ENCODE measurements at regions not wholly inside any gene's neighbourhood (a gene's known extent, or its start where the extent isn't known, plus 50 kb on each side); places are given as distances from the start of the nearest gene placed in this dataset.
"Not testable (repeated sequence)": the region's sequence is repeated elsewhere in the genome, so short reads cannot be mapped to it uniquely, and the experiment has no call there.

DNA sequence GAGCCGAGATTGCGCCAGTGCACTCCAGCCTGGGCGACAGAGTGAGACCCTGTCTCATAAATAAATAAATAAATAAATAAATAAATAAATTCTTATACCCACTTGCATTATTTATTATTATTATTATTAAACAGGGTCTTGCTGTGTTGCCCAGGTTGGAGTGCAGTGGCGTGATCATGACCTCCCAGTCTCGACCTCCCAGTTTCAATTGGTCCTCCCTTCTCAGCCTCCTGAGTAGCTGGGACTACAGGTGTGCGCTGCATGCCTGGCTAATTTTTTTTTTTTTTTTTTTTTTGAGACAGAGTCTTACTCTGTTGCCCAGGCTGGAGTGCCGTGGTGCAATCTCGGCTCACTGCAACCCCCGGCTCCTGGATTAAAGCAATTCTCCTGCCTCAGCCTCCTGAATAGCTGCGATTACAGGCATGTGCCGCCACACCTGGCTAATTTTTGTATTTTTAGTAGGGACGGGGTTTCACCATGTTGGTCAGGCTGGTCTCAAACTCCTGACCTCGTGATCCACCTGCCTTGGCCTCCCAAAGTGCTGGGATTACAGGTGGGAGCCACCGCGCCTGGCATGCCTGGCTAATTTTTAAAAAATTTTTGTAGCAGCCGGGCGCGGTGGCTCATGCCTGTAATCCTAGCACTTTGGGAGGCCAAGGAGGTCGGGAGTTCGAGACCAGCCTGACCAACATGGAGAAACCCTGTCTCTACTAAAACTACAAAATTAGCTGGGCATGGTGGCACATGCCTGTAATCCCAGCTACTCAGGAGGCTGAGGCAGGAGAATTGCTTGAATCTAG, 150.2 kb downstream of the SEC14L1 start:
- DNase-seq, result not testable (repeated sequence)

DNA sequence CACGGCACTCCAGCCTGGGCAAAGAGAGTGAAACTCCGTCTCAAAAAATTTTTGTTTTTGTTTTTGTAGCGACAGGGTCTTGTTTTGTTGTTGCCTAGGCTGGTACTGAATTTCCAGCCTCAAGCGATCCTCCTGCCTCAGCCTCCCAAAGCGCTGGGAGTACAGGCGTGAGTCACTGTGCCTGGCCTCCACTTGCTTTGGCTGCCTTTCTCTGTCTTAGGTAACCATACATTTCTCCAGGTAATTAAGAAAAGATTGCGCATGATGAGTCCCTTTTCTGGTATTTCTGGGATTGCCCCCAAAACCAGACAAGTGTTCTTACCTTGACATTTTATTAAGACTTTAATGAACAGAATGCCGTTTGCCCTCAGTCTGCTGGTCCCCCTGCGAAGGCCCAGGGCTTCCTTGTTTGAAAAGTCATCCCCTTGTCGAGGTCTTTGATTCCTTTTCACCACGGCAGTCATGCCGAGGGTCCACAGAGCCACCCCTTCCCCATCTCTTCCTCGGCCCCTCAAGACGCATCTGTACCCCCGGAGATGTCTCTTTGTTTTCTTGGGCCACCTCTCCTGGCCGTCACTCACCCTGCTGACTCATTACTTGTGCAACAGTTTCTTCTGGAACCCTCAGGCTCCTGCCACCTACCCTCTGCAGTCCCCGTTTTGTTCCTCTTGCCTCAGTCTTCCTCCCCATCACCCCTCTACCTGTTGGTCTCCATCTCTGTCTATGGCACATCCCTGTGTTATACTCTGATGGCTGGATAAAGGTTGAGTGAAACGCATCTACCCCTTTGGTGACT, 151.0 kb downstream of the SEC14L1 start:
- DNase-seq, result no peak

DNA sequence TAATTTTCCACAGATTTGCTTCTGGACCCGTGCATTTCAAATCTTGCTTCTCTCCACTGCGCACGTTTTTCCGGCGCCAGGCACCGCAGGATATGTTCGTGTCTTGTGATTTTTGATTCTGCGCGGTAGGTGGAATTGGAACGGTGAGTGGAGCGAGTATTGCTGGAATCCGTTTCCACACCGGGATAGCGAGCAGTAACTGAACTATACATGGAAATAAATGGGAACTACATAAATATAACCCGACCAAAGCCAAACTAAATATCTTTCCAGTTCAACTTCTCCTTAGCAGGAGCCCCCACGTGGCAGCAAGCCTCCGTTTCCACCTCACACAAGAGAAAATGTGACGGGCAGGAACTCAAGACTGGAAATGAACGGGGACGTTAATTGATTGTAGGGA, 154.0 kb downstream of the SEC14L1 start:
- no peak for DNase-seq

DNA sequence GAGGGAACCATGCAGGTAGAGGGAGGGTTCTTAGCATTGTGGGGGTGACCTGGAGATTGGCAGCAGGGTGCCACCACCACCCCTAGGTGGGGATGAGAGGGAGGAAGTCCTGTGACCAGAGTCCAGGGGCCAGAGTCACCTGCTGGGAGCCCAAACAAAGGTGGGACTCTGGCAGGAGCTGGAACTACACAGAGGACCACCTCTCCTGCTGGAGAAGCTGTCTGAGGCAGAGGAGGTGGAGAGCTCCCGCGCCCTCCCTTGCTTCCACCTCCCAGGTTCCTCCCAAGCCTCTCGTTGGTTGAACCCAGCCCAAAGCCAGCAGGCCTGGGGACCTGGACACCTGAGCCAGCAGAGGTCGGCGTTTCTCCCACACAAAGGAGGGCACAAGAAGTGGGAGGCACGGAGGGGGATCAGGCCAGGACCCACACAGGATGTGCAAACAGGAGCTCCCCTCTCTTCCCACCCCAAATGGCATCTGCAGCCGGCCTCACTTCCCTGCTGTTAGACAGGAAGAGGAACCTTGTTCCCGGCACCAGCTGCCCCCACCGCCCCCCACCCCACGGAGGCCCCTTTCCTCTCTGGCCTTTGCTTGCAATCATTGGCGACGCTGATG, 154.6 kb downstream of the SEC14L1 start:
- DNase-seq, result no peak

DNA sequence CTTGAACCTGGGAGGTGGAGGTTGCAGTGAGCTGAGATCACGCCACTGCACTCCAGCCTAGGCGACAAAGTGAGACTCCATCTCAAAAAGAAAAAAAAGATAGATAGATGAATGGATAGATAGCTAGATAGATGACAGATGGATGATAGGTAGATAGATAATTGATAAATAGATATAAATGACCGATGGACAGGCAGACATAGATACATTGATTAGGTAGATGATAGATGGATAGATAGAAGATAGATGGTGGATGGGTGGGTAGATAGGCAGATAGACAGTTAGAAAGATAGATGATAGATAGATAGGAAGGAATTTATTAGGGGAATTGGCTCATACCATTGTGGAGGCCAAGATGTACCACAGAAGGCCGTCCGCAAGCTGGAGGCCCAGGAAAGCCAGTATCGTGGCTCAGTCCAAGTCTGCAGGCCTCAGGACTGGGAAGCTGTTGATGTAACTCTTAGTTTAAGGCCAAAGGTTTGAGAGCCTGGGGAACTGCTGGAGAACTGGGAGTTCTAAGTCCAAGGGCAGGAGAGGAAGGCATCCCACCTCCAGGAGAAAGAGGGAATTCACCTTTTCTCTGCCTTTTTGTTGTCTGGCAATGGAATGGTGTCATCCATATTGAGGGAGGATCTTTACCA, 156.1 kb downstream of the SEC14L1 start:
- no peak for DNase-seq

DNA sequence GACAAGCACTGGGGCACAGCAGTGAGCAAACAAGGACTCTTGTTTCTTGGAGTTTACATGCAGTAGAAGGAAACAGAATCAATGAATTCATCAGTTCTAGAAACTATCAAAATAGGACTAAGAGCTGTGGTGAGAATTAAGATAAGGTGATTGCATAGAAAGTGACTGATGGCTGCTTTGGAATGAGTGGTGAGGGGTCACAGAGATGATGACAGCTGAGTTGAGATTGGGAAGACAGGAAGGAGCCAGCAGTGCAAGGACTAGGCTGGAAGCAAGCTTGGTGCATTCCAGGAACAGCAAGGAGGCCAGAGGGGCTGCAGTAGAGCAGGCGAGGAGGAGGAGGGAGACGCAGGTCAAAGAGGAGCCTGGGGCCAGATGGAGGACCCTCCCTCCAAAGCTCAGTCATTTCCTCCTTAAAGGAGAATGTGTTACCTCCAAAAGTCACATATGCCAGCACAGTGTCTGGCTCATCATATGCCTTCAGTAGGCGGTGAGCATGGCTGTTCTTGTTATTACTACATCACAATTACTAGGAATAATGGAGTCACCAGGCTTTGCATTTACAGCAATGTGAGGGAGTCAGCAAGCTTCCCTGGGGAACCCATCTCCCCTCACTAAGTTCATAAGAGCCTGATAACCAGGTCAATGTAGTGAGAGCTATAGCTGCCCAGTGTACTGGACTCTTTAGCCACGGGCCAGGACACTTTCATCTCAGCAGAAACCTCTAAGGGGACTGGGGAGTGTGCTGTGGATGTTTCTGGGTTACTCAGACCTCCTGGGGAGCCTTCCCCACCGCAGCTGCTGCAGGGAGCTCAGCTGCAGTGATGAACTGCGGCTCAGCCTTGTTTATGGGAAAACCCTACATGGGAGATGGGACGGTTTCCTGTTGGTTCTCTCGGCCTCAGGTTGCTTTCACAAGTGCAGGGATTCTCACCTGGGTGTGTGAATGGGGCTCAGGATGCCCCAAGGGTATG, 157.2 kb downstream of the SEC14L1 start:
- no peak for DNase-seq

DNA sequence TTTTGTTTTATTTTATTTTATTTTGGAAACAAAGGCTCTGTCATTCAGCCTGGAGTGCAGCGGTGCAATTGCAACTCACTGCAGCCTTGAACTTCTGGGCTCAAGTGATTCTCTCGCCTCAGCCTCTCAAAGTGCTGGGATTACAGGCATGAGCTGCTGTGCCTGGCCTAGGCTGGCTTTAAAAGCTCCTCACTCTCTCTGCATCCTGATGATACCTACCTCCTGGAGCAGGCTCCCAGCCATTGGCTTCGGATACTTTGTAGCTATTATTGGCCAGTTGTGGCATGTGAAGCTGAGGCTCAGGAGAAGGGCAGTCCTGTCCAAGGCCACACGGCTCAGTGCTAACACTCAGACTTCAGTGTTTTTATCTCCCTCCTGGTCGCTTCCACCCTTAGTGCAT, 158.0 kb downstream of the SEC14L1 start:
- no peak for DNase-seq

DNA sequence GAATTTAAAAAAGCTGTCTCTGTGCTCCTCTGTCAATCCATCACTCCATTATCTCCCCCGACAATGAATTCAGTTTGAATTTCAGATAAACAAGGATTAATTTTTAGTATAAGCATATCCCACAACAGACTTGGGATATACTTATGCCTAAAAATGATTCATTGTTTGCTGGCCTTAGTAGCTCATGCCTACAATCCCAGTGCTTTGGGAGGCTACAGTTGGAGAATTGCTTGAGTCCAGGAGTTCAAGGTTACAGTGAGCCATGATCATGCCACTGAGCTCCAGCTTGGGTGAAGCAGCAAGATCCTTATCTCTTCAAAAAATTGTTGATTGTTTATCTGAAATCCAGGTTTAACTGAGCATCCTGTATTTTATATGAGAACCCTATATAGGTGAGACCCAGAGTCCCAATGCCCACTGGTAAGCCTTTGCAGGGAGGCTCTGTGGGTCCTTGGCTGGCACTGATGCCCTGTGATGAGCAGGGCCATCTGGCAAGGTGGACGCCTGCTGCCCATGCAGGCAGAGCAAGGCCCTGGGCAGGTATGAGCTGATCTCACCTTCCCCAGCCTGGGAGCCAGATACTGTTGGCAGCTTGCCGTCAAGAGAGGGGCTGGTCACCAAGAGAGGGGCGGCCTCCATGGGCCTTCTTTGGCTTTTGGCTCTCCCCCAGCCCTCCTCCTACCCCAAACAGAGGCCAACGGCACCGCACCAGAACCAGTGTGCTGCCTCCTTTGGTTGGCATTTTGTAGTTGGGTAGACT, 158.7 kb downstream of the SEC14L1 start:
- DNase-seq, result no peak

DNA sequence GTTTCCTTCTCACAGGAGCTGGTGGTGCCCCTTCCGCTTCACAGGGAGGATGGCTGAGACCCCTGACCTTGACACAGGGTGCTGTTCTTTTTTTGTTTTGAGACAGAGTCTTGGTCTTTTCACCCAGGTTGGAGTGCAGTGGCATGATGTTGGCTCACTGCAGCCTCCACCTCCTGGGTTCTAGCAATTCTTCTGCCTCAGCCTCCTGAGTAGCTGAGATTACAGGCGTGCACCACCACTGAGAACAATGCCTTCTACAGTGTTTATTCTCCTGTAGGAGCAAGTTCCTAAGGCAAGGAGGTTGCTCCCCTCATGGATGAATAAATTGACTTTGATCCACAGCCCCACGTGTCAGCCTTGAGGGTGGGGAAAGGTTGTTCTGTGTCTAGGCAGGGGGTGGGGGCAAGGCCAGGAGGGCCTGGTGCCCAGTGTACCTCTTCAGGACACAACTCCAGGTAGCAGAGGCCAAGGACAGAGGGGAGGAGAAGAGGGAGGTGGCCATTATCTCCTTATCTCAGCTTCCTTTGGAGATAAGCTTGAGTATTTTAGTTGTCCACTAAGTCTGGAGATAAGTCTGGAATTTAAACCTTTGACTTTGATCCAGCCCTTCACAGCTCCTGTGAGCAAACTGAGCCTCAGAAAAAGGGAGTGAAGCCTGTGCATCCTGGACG, 159.4 kb downstream of the SEC14L1 start:
- no peak for DNase-seq

DNA sequence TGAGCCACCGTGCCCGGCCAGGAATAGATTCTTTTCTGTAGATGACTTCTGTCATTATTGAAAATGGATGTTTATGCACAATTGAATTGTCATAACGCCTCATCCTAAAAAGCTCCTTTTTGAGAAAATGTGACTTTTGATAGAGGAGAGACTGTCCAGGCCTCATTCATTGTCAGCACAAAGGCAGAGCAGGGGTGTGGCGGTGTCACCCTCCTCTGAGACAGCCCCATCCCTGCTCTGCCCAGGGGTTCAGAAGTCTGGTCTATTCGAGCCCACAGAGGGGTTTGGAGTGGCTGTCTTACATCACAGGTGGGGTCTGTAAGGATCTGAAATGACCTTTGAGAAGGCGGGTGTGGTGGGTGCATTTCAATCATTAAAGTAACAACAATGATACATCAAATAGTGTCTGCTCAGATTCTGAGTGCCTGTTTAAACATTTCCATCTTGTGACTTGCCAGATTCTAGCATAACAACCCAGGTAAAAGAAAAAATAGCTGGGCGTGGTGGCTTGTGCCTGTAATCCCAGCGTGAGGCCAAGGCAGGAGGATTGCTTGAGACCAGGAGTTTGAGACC, 161.0 kb downstream of the SEC14L1 start:
- no peak for DNase-seq

DNA sequence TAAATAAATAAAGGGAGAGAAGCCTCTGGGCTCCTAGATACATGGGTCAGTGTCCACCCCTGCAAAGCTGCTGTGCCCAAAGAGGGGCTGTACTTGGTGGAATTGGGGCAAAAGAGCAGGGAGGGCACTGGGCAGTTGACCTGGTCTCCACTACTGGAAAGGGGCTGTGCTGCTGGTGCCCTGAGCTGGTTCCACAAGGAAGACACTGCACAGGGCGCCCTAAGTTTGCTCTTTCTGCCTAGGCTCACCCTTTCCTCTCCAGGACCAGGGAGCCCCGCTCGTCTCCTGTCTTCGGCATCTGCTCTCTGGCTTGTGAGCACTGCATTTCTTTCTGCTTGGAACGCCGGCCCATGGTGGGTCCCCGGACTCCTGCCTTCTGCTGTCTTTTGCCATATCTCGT, 161.9 kb downstream of the SEC14L1 start:
- no peak for DNase-seq

DNA sequence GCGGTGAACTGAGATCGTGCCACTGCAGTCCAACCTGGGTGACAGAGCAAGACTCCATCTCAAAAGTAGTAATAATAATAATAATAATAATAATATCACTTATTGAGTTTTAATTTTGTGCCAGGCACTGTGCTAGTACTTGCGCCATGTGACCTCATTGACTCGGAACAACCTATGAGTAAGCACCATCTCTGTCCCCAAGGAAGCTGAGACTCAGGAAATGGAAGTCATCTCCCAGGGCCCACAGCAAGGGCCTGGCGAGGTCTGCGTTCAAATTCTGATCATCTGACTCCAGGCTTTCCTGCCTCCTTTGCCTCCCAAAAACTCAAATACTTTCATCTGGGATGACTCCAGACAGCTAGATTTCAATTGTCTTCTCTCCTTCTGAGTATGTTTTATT, 162.9 kb downstream of the SEC14L1 start:
- DNase-seq, result no peak

DNA sequence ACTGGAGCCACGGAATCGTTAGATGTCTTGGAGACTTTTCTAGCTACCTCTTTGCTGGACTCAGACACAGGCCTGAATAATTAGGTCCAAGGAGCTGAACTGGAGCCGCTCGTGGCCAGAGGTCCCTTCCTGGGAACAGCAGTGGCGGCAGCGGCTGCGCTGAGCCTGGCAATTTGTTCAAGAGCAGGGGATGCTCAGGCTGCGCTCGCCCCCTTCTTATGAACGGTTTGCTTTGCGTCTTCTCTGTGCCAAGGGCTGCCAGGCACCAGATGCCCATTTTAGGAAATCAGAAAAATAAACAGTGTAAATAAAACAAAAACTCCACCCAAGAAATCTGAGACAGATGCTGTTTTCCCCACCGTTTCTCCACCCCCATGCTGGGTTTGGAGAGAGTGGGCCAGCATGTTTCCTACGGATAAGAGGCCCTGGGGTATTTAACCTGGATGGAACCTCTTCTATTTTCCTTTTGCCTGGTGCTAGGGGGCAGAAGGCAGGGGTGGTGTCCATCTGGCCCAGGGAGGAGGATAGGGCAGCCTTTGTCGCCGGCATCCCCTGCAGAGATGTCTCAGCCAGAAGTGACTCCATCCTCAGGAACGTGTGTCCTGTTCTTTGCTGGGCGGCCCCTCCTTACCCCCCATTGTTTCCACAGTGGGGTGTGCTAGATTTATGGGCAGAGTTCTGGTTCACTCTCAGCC, 163.4 kb downstream of the SEC14L1 start:
- no peak for DNase-seq

DNA sequence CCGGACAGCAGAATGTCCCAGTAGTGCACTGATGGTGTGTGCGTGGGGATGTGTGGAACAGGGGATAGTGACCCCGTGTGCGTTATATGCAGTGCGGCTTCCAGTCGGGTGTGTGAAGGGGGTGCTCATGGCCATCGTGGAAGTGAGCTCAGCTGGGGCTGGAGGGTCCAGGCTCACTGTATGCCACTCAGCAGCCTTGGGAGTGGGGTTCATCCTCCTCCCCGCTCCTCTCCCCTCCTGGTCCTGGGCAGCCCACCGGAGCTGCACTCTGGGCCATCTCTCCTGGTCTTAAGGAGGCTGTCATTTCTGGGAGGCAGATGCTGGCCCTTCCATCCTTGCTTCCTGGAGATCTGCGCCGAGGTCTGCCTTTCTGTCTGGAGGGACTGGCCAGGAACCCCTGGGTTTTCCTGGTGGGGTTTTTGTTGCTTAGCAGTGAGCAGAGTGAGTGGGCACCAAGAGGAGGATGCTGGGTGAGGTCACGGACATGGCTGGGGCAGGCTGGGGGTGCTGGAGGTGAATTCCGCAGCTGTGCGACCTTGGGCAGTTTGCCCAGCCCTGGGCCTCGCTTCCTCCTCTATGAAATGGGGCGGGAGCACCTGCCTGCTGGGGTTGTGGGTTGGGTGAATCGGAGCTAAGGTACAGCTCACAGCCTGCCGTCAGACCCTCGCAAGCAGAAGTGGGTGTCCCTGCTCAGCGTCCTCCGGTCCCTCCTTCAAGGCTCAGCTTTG, 164.1 kb downstream of the SEC14L1 start:
- DNase-seq, result no peak

DNA sequence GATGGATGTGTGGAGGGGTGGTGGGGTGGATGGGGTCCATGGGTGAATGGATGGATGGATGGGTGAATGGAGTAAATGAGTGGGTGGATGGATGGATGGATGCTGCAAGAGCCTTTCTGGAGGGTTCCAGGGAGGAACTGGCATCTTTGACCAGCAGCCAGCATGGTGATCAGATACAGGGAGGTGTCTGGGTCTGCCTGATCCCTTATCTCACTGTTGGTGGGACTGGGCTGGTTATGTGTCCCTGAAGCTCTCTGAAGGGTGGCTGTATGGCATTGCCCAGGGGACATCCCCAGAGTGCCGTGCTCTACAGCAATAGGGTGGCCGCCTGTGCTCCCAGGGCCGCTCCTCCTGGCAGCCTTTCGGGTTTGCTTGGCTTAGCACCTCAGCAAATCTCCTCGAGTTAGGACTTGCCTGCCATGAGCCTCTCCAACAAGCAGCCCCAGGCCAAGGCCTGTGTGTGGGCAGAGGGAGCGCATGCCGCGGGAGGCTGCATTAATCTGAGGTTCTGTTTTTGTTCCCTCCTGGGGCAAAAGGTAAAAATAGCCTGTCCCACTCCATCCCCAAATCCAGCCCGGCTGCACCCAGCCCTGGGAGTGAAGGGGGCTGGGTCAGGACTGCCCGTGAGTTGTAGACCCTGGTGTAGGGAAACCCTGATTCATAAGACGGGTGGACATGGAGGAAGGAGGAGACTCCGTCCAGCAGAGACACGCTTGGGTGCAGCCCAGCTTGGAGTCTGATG, 165.4 kb downstream of the SEC14L1 start:
- DNase-seq, result no peak

DNA sequence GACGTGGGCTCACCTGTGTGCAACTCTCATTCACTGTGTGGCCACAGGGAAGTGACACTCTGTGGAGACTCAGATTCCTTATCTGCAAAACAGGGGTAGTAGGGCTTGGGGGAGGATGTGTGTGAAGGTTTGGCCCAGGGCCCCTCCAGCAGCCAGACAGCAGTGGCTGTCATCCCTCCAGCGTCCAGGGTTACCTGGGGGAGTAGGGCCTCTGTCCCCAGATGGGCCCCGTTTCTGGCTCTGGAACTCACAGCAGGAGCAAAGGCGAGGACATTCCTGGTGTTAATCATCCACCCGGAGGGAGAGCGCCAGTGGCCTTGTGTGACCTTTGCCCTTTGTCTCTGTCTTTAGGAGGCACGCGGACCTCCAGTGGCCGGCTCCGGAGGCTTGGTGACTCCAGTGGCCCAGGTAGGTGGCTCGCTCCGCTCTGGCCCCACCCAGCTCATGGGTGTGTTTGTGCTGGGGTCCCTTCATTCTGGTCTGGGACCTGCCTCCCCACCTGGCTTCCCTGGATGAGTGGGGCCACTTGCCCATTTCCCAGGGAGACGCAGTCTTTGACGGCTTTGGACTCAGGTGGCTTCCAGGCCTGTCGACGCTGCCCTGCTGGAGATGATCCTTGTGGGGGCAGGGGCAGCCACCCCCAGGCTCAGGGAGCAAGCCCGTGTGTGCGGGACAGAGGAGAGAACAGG, 166.2 kb downstream of the SEC14L1 start:
- no peak for DNase-seq

DNA sequence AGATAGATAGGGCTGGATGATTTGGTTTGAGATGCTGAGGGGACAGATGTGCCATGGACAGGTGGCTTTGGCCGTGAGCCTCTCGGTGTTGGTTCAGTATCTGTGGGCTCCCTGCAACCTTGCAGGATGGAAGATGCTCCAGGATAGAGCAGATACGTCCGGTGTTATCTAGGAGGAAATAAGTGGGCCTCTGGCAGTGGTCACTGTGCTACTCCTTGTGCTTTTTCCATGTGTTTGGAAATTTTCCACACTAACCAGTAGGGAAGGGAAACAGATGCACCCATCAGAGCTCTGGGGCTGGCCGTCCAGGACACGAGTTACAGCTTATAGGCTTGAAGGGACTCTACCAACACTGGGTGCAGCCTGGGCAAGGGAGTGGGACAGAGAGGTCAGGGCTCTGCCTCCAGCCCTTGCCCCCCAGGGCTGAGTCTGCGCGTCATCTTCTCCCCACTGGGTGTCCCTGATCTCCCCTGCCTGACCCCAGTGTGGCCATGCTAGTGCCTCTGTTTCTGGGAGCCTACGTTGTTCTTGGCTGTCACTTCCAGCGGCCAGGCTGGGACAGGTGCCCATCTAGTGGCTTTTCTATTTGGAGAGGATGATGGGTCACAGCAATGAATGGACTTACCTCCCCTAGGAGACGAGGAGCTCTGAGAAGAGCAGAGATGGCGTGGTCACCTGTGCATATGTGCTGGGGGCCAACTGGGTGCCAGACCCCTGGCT, 166.9 kb downstream of the SEC14L1 start:
- DNase-seq, result no peak

Data from NCI-H774 (cell line).